ENCODE measurements at regions not wholly inside any gene's neighbourhood (a gene's known extent, or its start where the extent isn't known, plus 50 kb on each side); places are given as distances from the start of the nearest gene placed in this dataset.

DNA sequence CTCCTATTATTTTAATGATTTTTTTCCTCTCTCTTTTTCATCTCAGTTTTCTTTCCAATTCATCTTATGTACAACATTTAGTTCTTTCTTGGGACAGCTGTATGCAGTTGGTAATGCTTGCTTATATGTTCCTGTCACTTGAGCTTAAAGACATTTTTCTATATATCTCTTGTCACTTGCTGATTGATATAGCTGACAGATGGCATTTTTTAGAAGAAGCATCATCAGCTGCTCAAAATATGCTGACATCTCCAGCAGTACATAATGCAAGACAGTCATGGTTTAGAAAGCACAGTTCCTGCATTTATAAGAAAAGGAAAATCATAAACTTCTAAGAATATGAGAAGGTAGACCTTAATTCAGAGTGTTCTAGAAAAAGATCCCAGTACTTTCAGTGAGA lies 56.5 kb downstream of the DCAF8L1 start:
- no peak for DNase-seq (ENCODE audit: low spot score)

DNA sequence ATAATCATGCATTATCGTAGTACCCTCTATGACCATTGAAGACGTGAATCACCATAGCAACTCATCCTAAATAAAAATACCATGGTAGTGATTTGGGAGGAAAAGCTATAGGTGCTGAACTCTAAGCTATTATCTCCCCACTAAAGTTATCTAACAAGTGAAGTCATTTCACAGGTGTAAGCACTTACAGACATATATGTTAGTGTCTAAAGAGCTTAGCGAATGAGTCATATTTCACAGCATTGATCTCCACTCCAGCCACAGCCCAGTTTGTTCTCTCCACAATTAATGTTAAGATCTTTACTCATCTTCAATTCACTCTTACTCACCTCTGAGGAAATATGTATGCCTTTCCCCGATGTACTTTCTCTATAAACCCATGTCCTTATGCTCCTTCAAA lies 57.0 kb downstream of the DCAF8L1 start:
- no peak for DNase-seq (ENCODE audit: low spot score)

DNA sequence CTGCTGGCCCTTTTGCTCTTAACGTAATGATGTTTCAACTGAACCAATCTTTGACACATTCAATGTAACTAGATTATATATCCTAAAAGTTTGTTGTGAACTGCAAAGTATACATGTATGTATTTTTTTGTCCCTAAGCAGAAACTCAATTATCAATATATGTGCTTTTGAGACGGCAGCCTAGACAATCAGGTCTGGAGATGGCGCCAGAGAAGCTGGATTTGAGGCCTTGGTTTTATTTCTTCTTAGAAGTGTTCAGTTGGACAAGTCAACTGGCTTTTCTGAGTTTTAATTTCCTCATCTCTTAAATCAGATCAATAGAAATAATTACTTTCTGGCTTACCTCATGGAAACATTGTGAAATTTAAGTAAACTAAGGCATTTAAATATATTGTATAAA lies 62.5 kb downstream of the DCAF8L1 start:
- DNase-seq (ENCODE audit: low spot score) = no peak

DNA sequence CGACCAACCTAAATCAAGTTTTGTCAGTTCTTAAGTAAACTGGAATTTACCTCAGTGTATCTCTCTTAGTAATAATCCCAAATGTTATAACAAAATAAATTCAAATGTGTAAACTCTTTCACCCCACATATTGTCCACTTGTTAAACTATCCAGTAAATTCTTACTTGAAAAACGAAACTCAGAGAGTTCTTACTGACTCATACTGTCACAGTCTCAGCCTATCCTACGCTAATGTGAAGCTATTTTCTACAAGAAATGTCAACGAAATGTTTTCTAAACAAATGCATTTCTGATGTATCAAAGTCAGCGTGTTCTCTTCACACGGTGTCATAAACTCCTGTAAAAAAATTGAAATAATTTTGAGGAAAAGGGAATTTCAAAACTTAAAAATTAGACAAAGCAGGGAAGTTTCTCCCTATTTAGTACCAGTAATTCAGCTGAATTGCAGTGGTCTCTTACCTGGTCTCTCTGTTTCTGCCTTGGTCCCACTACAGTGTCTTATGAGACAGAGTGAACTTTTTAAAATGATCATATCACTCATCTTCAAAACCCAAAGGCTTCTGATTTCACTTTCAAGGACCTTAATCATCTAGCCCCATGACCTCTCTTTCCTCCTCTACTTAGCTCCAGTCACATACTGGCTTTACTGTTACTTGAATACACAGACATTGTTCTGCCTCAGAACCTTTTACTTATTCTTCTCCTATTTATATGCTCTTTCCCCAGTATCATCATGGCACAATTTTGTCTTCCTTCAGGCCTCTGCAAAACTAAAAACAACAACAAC lies 63.3 kb downstream of the DCAF8L1 start:
- DNase-seq (ENCODE audit: low spot score) = no peak

DNA sequence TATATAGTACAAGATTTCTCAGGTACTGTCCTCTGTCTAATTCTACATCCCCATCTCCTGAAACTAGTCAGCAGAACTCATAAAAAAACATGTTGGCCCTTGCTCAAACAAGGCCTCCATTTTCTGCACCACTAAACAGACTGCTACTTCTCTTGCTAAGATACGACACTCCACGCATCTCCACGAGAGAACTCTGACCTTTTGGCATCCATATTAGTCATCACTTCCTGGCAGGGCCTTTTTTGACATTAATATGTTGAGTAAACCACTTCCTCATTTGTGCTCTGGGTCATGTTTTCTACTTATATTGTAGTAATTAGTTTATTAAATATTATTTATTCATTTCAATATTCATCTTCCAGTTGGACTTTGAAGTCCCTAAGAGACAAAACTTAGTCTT lies 65.6 kb downstream of the DCAF8L1 start:
- no peak for DNase-seq (ENCODE audit: low spot score)

DNA sequence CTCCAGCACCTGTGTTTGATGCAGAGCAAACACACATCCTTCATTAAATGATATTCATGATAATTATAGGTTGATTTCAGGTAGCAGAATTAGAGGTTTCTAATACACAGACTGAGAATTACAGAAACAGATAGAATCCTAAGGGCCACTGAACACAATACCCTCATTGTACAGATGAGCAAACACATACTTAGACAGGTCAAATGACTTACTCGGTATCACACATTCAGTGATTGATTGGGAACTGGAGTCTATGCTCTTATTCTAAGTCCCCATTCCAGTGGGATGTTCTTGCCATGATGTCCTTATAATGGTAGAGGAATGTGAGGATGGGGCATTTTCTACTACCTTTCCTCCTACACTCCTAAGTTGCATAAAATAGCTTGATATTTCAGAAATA lies 70.8 kb downstream of the DCAF8L1 start:
- no peak for DNase-seq (ENCODE audit: low spot score)

DNA sequence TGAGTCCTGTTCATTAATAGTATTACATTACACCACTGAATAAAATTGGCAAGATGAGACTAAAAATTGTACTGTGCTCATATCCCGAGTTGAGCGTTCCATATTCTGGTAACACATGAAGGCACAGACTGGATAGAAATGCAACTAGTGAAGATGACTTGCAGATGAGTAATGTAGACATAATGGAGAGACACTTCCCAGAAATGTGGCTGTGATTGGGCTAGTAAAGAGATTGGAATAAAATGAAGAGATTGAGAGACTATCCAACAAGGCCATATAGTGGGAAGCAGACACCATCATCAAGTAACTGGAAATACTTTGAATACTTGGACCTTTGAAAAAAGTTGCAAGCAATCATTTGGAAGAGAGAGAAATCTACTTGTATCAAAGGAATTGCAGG lies 77.3 kb downstream of the DCAF8L1 start:
- no peak for DNase-seq (ENCODE audit: low spot score)

DNA sequence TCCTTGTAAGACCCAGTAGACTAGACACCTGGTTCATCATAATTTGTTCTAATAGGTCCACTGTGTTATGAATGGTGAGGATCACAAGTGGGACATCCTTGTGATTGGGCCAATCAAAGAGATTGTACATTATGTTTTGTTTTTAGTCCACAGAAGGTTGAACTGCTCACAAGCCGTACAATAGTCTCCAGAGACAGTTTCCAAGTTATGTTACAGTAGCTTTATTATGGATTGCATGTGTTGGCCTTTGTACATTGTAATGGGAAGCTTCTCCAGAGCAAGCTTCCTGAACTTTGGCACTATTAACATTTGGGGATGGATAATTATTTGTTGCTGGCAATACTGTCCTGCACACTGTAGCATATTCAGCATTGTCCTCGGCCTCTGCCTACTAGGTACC lies 86.1 kb downstream of the MAGEB10 start:
- DNase-seq (ENCODE audit: low spot score) = no peak

DNA sequence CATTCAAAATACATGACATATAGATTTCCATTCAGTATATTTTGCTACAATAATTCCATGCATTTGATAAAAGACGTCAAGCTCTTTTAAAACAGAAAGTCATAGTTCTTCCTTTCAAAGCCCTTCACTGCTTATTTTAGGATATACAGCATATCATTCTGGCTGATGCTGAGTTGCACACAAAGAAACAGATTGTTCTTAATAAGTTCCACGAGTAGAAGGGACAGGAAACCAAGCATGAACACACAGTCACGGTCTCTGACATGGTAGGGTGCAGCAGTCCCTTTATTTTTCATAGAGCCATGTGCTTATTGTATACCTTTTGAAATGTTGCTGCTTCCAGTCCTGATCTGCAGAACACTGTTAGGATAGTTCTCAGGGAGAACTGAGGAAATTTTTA lies 85.4 kb downstream of the MAGEB10 start:
- DNase-seq (ENCODE audit: low spot score) = no peak

DNA sequence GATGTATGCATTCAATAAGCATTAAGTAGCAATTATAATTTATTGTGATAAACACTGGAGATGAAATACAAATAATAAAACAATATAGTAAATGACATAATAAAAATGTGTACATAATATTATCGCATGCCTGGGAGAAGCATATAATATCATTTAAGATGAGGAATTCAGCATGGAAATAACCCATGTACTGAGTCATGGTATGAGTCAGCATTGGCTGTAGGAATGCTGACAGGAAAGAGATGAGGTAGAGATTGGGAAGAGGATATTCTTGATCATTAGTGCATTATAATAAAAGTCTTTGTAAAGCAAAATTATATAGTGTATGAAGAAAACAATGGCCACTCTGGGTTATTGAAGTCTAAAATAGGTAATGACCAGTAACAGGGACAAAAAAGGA lies 82.8 kb downstream of the MAGEB10 start:
- peak; percentile 16 for DNase-seq (ENCODE audit: low spot score)

DNA sequence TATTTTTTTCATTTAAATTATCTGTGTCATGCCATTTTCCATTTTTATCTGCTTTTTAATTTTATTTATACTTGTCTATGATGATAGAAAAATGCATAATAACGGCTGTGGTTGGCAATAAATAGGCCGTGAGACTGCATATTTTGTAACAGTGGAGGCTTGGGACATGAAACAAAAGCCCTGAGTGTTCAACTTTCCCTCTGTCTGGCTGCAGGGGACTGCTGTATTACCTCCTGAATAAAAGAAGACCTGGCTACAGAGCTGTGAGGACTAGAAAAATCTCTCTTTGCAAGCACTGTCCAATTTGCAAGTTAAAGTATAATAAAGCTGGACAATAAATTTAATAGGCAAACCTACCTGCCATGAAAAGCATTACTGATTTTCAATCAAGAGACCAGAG lies 82.1 kb downstream of the MAGEB10 start:
- DNase-seq (ENCODE audit: low spot score) = no peak

DNA sequence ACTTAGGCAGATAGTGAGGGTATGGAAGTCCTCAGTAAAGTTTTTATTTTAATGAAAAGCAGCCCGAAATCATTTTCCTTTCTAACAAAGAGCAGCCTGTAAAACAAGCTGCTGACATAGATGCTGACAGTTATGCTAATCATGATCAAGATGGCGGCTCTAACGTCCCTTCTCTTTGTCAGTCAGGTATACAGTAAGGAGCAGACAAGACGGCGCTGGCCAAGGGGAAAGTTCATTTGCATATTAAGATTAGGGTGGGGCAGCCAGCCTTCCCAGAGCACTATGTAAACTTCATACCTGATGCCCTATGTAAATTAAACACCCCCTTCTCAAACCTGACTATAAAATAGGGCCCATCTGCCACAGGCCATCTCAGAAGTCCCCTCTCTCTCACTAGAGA lies 76.9 kb downstream of the MAGEB10 start:
- no peak for DNase-seq (ENCODE audit: low spot score)

DNA sequence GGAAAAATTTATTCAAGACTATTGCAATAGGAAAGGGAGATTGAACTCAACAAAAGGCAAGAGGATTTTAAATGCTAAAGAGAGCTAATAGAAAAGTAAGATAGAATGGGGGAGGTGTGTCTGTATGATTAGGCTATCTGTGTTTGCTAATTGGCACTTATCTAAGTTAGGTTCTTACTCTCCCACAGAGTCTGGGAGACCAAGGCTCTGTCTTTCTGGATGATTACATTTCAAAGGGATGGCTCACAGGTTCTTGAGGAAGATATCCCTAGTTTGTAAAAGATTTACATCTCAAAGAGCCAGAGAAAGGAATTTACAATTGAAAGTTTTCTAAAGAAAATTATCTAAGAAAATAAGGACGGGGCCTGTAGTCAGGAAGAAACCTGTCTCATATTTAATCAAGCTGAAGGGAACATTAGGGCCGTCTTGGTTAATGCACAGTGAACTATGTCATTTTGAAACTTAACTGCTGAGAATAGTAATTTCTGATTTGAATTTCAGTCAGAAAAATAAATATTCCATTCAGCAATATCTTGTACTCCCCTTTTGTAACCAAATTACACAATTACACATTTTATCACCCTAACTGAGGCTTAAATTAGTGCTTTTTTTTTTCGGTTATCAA lies 75.8 kb downstream of the MAGEB10 start:
- DNase-seq (ENCODE audit: low spot score) = no peak

DNA sequence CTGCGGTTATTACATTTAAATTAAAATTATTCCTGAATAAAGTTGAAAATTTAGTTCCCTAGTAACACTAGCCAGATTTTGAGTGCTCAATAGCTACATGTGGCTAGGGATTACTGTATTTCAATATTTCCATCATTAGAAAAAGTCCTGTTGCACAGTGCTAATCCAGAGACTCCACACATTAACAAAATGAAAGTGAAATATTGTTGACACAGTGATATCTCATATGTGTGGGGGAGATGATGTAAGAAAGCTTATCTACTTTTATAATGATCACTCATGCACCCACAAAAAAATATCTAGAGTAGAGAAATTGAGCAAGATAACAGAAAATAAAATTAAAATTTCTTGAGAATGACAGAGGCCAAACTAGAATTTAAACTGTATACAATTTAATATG lies 74.9 kb downstream of the MAGEB10 start:
- DNase-seq (ENCODE audit: low spot score) = no peak

DNA sequence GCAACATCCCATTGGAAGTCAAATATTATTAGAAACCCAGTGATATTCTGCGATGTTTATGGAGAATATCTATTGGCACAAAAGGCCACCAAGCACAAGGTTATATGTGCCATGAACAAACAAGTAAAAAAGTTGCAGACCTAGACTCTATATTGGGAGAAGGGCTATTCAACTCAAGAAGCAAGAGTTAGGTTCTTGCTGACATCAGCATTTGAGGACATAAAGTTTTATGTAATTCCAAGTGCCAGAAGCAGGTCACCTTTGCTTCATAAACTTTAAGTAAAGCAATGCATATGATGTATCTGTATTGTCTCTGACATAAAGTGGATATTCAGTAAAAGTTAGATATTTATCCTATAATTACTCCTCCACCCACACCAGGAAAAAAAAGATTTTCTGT lies 71.1 kb downstream of the MAGEB10 start:
- DNase-seq (ENCODE audit: low spot score) = no peak
